CD4-positive, alpha-beta T cell treated with Interleukin-17A for 1 hour (primary cell): ENCODE measurements at regions not wholly inside any gene's neighbourhood (a gene's known extent, or its start where the extent isn't known, plus 50 kb on each side); places are given as distances from the start of the nearest gene placed in this dataset.

Experiments used
- DNase-seq: peaks from one replicate; pipeline ENCODE4 v3.0.0-alpha.2; 2020

- DNase-seq = no peak
These were observed 63.2 kb upstream of the GALNT9 start for GRCh38 chr12:132392389-132393244.

- DNase-seq = no peak
These were observed 62.1 kb upstream of the GALNT9 start for GRCh38 chr12:132391326-132392041.

DNA sequence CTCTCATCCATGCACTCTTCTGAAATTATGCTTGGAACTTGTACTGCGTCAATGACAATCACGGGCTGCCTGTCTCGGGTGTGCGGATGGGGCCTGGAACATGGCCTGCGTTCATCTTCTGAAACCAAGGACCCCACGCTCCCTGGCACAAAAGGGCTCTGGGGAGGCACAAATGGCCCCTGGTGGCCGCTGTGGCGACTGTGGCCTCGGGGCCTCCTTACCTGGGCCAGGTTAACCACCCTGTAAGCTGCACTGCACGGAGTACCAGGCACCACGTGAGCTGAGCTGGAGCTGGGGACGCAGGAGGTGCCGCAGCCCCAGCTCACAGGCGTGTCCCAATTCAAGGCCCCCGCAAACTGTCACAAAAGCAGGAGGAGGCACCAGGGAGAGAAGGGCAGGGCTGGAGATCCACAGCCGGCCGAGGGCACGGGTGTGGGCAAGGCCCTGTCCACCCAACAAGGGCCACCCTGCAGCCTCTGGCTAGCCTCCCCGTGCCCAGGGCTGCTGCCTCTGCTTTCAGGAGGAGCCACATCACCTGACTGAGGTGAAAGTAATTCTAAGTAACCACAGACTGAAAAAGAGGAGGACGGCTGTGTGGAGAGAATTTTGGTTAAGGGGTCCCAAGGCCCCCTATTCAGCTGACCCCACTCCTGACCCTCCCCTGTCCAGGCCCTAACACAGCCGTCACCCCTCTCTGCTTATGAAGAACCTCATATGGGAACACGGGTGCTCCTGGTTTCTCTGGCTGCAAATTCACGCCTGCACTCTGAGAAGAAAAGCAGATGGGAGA lies 61.1 kb upstream of the GALNT9 start:
- no peak for DNase-seq

- no peak for DNase-seq
These were observed 60.3 kb upstream of the GALNT9 start for GRCh38 chr12:132389526-132390286.

- DNase-seq = no peak
These were observed 59.6 kb upstream of the GALNT9 start for GRCh38 chr12:132389026-132389425.

GRCh38 chr12:132388379-132389015 lies 59.1 kb upstream of the GALNT9 start:
- DNase-seq = no peak

DNA sequence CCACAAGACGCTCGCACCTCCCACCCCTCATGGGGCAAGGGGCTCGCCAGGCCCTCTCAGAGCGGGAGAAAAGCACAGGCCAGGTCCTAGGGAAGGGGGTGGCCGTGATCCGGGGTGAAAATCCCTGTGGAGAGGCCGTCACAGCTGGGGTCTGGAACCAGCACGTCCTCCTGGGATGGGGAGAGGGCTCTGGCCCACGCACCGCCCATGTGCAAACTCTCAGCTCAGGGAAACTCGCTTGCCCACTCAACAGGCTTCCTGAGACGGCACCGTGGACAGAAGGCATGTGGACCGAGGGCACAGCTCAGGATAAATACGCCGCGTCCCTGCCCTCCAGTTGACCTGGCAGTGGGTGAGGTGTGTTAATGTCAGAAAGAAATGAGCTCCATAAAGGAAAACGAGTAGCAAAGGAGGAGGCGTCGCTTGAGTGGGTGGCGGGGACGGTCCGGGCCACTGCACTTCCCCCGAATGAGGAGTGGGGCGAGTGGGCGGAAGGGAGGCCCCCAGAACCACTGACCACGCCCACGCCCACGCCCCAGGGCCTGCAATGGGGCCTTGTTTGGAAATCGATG lies 57.6 kb upstream of the GALNT9 start:
- no peak for DNase-seq

- DNase-seq = no peak
These were observed 56.7 kb upstream of the GALNT9 start for GRCh38 chr12:132385923-132386751.

GRCh38 chr12:132384916-132385774 lies 55.8 kb upstream of the GALNT9 start:
- DNase-seq = no peak

DNA sequence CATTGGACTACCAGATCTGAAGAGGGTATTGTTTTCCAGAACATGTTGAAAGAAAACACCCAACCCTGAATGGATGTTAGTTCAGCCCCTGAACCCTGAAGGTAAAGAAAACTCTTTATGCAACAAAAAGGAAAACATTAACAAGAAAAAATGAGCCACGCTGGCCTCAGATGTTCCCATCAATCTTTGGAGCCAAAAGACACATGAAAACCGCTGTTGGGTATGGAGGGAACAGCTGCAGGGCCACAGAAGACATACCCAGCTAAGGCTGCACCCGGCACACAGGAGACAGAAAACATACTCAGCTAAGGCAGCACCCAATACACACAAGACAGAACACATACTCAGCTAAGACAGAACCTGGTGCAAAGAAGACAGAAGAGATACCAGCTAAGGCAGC lies 51.3 kb upstream of the GALNT9 start:
- no peak for DNase-seq

DNA sequence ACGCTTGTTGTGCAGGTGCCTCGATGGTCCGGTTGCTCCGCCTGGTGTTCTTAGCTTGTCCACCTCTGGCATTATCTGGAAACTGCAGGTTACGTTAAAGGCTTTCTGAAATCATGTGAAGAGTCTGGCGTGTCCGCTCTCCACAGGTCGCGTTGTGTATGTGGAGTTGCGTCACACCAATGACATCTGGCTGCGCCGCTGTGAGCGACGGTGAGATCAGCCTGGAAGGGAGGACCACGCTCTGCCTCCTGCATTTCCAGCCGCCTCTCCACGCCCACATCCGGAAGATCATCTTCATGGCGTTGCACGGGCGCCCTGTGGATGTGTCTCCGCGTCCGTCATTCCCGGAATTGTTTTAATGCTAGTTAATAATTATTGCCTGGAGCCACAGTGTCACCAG lies 50.6 kb upstream of the GALNT9 start:
- no peak for DNase-seq

DNA sequence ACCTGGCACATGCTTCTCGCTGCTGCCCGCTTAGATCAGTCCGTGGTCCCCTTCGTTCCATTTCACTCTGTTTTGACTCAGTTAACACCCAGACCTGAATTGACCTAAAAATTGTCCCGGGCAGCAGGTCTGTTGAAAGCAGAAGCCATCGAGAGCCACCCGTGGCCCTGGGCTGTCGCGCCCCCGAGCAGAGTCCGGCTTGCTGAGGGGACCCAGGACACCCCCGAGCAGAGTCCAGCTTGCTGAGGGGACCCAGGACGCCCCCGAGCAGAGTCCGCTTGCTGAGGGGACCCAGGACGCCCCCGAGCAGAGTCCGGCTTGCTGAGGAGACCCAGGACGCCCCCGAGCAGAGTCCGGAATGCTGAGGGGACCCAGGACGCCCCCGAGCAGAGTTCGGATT lies 50.2 kb upstream of the GALNT9 start:
- DNase-seq = no peak
